H1 (cell line): ENCODE measurements at regions not wholly inside any gene's neighbourhood (a gene's known extent, or its start where the extent isn't known, plus 50 kb on each side); places are given as distances from the start of the nearest gene placed in this dataset.

ENCODE experiments used
- CTCF ChIA-PET: fragments of 300-600 bp; sonication (Branson Sonifier 250); formaldehyde crosslinking; loops from one replicate; lab custom pipeline; 2021; ENCODE audit not compliant: partially characterized antibody; lab: Charles Lee
- POLR2A ChIA-PET: fragments of 300-600 bp; sonication (Branson Sonifier 250); formaldehyde crosslinking; loops from one replicate; lab custom pipeline; 2021; ENCODE audit warnings: inconsistent platforms; ENCODE audit not compliant: partially characterized antibody; lab: Charles Lee
- DNase-seq, 2 experiments: peaks; one replicate each; pipeline versions ENCODE4 v3.0.0 to v3.0.0-alpha.2; 2010 to 2022; ENCODE audit warnings: low spot score in 2 of 2, low read depth in 1 of 2, mixed read lengths in 1 of 2
- FAIRE-seq: peaks from 2 replicates; lab custom pipeline; 2011; peaks lifted over from hg19 to GRCh38; lab: Jason Lieb, UNC
- H2AFZ ChIP-seq: 2 replicates; pipeline ENCODE4 v1.8.1; 2012; ENCODE audit warnings: low read length, inconsistent platforms
- H2AK5ac ChIP-seq: 2 replicates; pipeline ENCODE4 v1.6.1; 2013; ENCODE audit warnings: low read depth, low read length
- H2BK120ac ChIP-seq: replicated peaks from 2 replicates; pipeline ENCODE3; 2013; ENCODE audit warnings: low read depth, low read length, inconsistent platforms
- H2BK12ac ChIP-seq: 2 replicates; pipeline ENCODE4 v1.6.1; 2013; ENCODE audit warnings: low read depth, low read length
- H2BK15ac ChIP-seq: 2 replicates; pipeline ENCODE4 v1.6.1; 2013; ENCODE audit warnings: low read length
- H2BK20ac ChIP-seq: 2 replicates; pipeline ENCODE4 v1.6.1; 2013; ENCODE audit warnings: low read length
- H2BK5ac ChIP-seq: 2 replicates; pipeline ENCODE4 v1.6.1; 2013; ENCODE audit warnings: low read depth, low read length
- H3K14ac ChIP-seq: 2 replicates; pipeline ENCODE4 v1.6.1; 2013; ENCODE audit warnings: inconsistent platforms; ENCODE audit not compliant: insufficient read length
- H3K18ac ChIP-seq: 2 replicates; pipeline ENCODE4 v1.6.1; 2013; ENCODE audit warnings: low read length; ENCODE audit errors: extremely low read depth
- H3K23ac ChIP-seq: 2 replicates; pipeline ENCODE4 v1.6.1; 2013; ENCODE audit warnings: inconsistent platforms; ENCODE audit not compliant: insufficient read length
- H3K23me2 ChIP-seq: 2 replicates; pipeline ENCODE4 v1.6.1; 2013; ENCODE audit warnings: low read depth, low read length
- H3K27ac ChIP-seq: 2 replicates; pipeline ENCODE4 v1.6.1; 2011; ENCODE audit warnings: low read depth, low read length, inconsistent platforms
- H3K27me3 ChIP-seq, 4 experiments: replicated peaks in 1 of 4; 1 replicate in 1 of 4; 2 replicates in 3 of 4; pipeline versions ENCODE4 v1.6.1 to v1.8.1; 2011 to 2013; ENCODE audit warnings: low read length in 3 of 4, mild to moderate bottlenecking in 3 of 4, inconsistent platforms in 2 of 4, mixed read lengths in 2 of 4, moderate library complexity in 1 of 4; ENCODE audit not compliant: control insufficient read depth in 3 of 4, insufficient read depth in 3 of 4; ENCODE audit errors: extremely low read depth in 1 of 4
- H3K36me3 ChIP-seq, 4 experiments: 2 replicates each; pipeline versions ENCODE4 v1.6.1 to v1.8.1; 2011 to 2013; ENCODE audit warnings: mild to moderate bottlenecking in 4 of 4, low read length in 3 of 4, moderate library complexity in 2 of 4, control low read depth in 1 of 4, inconsistent platforms in 1 of 4; ENCODE audit not compliant: insufficient read depth in 4 of 4, control insufficient read depth in 2 of 4
- H3K4ac ChIP-seq: replicated peaks from 2 replicates; pipeline ENCODE3; 2013; ENCODE audit warnings: low read length, low read depth, mixed read lengths, inconsistent platforms; ENCODE audit not compliant: insufficient read length
- H3K4me1 ChIP-seq, 4 experiments: replicated peaks in 1 of 4; 1 replicate in 1 of 4; 2 replicates in 3 of 4; pipeline versions ENCODE4 v1.6.1 to v1.8.1; 2011 to 2013; ENCODE audit warnings: low read length in 3 of 4, inconsistent platforms in 2 of 4, mixed read lengths in 1 of 4; ENCODE audit not compliant: insufficient read depth in 4 of 4, control insufficient read depth in 3 of 4
- H3K4me2 ChIP-seq, 2 experiments: 2 replicates each; pipeline versions ENCODE4 v1.6.1 to v1.8.1; 2011 to 2013; ENCODE audit warnings: low read depth in 2 of 2, low read length in 2 of 2, control low read depth in 1 of 2, inconsistent platforms in 1 of 2, mild to moderate bottlenecking in 1 of 2; ENCODE audit not compliant: insufficient read depth in 1 of 2
- H3K4me3 ChIP-seq, 4 experiments: fragments of 200-600, 300-600 bp in 1 of 4; sonication (generic), shearing (Covaris generic), sonication (Bioruptor Twin) in 1 of 4; 2 replicates each; pipeline versions ENCODE4 v1.5.1 to v1.8.1; 2011 to 2016; ENCODE audit warnings: low read length in 4 of 4, low read depth in 3 of 4, control low read depth in 2 of 4, inconsistent platforms in 2 of 4, mild to moderate bottlenecking in 2 of 4, mixed read lengths in 1 of 4, moderate library complexity in 1 of 4; ENCODE audit not compliant: insufficient read depth in 2 of 4; ENCODE audit errors: extremely low read depth in 1 of 4
- H3K56ac ChIP-seq: replicated peaks from 2 replicates; pipeline ENCODE3; 2013; ENCODE audit warnings: low read depth, mild to moderate bottlenecking, mixed read lengths, low read length, inconsistent platforms; ENCODE audit not compliant: insufficient read length
- H3K79me1 ChIP-seq: 2 replicates; pipeline ENCODE4 v1.6.1; 2013; ENCODE audit warnings: low read depth, low read length, control low read depth
- H3K79me2 ChIP-seq, 2 experiments: 2 replicates each; pipeline versions ENCODE4 v1.6.1 to v1.8.1; 2012 to 2013; ENCODE audit warnings: low read length in 2 of 2, mild to moderate bottlenecking in 2 of 2, inconsistent platforms in 1 of 2; ENCODE audit not compliant: insufficient read depth in 2 of 2, control insufficient read depth in 1 of 2
- H3K9ac ChIP-seq, 4 experiments: replicated peaks in 1 of 4; 1 replicate in 1 of 4; 2 replicates in 3 of 4; pipeline versions ENCODE4 v1.6.1 to v1.8.1; 2011 to 2013; ENCODE audit warnings: low read depth in 3 of 4, low read length in 3 of 4, control low read depth in 2 of 4, mild to moderate bottlenecking in 2 of 4, moderate library complexity in 2 of 4, inconsistent platforms in 1 of 4; ENCODE audit errors: extremely low read depth in 1 of 4
- H3K9me3 ChIP-seq, 2 experiments: 2 replicates each; pipeline versions ENCODE4 v1.6.1 to v1.8.1; 2012 to 2013; ENCODE audit warnings: mild to moderate bottlenecking in 2 of 2, moderate library complexity in 2 of 2, control low read depth in 1 of 2, inconsistent platforms in 1 of 2, low read depth in 1 of 2, low read length in 1 of 2, mixed read lengths in 1 of 2; ENCODE audit not compliant: insufficient read depth in 2 of 2
- H4K20me1 ChIP-seq, 2 experiments: replicated peaks in 1 of 2; 2 replicates each; pipeline versions ENCODE3 to v1.8.1; 2011 to 2013; ENCODE audit warnings: inconsistent platforms in 2 of 2, low read length in 2 of 2, mild to moderate bottlenecking in 1 of 2; ENCODE audit not compliant: insufficient read depth in 2 of 2, control insufficient read depth in 1 of 2
- H4K5ac ChIP-seq: 2 replicates; pipeline ENCODE4 v1.6.1; 2013; ENCODE audit warnings: low read length, low read depth, mixed read lengths, inconsistent platforms; ENCODE audit not compliant: insufficient read length
- H4K8ac ChIP-seq: 2 replicates; pipeline ENCODE4 v1.8.0; 2013; ENCODE audit warnings: mild to moderate bottlenecking, moderate library complexity, low read length, inconsistent platforms; ENCODE audit not compliant: insufficient read depth; ENCODE audit errors: extremely low read depth
- H4K91ac ChIP-seq: replicated peaks from 2 replicates; pipeline ENCODE3; 2013; ENCODE audit warnings: low read length, mixed read lengths, inconsistent platforms; ENCODE audit not compliant: insufficient read length
- CREB1 ChIP-seq: IDR thresholded peaks from 2 replicates; pipeline ENCODE4 v1.6.1; 2012; ENCODE audit warnings: inconsistent platforms
- CTBP2 ChIP-seq: IDR thresholded peaks from 2 replicates; pipeline ENCODE4 v1.7.0; 2011; ENCODE audit warnings: borderline replicate concordance, mild to moderate bottlenecking, moderate library complexity, mixed read lengths, low read length; ENCODE audit not compliant: insufficient read depth, insufficient read length
- KDM4A ChIP-seq: IDR thresholded peaks from one replicate; pipeline ENCODE4 v1.7.1; 2012; ENCODE audit warnings: low read depth, mild to moderate bottlenecking, moderate library complexity, low read length, inconsistent platforms; ENCODE audit not compliant: severe bottlenecking
- MAFK ChIP-seq: IDR thresholded peaks from 2 replicates; pipeline ENCODE4 v1.6.1; 2012; ENCODE audit warnings: low read depth, mild to moderate bottlenecking, improper control_type of control experiment, low read length
- NANOG ChIP-seq: IDR thresholded peaks from 2 replicates; pipeline ENCODE4 v1.6.1; 2011; ENCODE audit warnings: low read length, low read depth, mild to moderate bottlenecking, inconsistent platforms; ENCODE audit not compliant: insufficient read depth, poor library complexity, severe bottlenecking
- NRF1 ChIP-seq: IDR thresholded peaks from 2 replicates; pipeline ENCODE4 v1.6.1; 2011; ENCODE audit warnings: mild to moderate bottlenecking, low read depth, low read length, improper control_type of control experiment
- POU5F1 ChIP-seq: IDR thresholded peaks from 2 replicates; pipeline ENCODE4 v1.6.1; 2011; ENCODE audit warnings: low read depth, mild to moderate bottlenecking, low read length, moderate library complexity
- RBBP5 ChIP-seq: IDR thresholded peaks from 2 replicates; pipeline ENCODE4 v1.7.1; 2012; ENCODE audit warnings: low read depth, mild to moderate bottlenecking, inconsistent platforms, low read length, moderate library complexity, borderline replicate concordance
- RNF2 ChIP-seq: fragments of 200-900, 300-1000 bp; sonication (generic); IDR thresholded peaks from 2 replicates; pipeline ENCODE4 v1.7.1; 2016; ENCODE audit warnings: borderline replicate concordance, low read depth, mild to moderate bottlenecking, antibody characterized with exemption, low read length; ENCODE audit not compliant: poor library complexity, severe bottlenecking; ENCODE audit errors: missing control alignments
- SIRT6 ChIP-seq: IDR thresholded peaks from one replicate; pipeline ENCODE4 v1.7.1; 2012; ENCODE audit warnings: low read length, inconsistent platforms
- YY1 ChIP-seq: IDR thresholded peaks from 2 replicates; pipeline ENCODE4 v1.6.1; 2011; ENCODE audit warnings: low read depth, mild to moderate bottlenecking, low read length
- WGBS, 2 experiments: shearing (Covaris generic) in 1 of 2; methylation state at CpG; one replicate each; pipeline versions ENCODE4 v1.1.6 to v1.1.7; 2013 to 2015; ENCODE audit warnings: low lambda C conversion rate in 2 of 2, mixed read lengths in 2 of 2, inconsistent platforms in 1 of 2, low coverage in 1 of 2, missing lambda C conversion rate in 1 of 2; ENCODE audit not compliant: insufficient replicate concordance in 2 of 2, insufficient coverage in 1 of 2, insufficient read length in 1 of 2; ENCODE audit errors: extremely low coverage in 1 of 2, missing lambda C conversion rate in 1 of 2; 5-methylcytosine and 5-hydroxymethylcytosine counted together
- TF ChIP-seq, protein P1 (sequence below): IDR thresholded peaks from 2 replicates; pipeline ENCODE4 v1.6.1; 2011; ENCODE audit warnings: low read length, improper control_type of control experiment
- TF ChIP-seq, protein P2 (sequence below): IDR thresholded peaks from 2 replicates; pipeline ENCODE4 v1.6.1; 2012; ENCODE audit warnings: inconsistent platforms

DNA sequence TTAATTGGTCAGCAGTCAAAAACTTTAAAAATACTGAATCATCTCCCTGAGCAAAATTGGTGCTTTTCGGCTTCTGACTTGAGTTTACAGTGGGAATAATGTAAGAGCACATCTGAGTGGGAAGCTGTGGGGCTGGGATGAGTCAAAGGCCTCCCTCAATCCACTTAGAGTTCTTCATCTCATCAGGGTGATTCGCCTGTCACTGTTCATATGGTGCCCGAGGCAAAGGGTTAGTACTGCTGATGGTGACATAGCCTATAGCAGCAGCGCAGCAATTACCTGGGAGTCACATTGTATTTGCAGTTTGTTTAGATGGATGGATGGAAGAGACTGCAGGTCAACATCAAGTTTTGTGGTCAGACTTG, 113.8 kb upstream of the ZNF608 start:
- Histone ChIP-seq H2BK12ac (no peak overlapping the region), H3K4me3 (no peak overlapping the region), H3K4ac (no peak overlapping the region), H3K4me2 (no peak overlapping the region), H3K18ac (no peak overlapping the region), H3K14ac (no peak overlapping the region), H3K9me3 (no peaks in the 10 kb centered on the region; a peak in 1 of 4 replicates), H2AFZ (no peak overlapping the region), H4K91ac (no peak overlapping the region), H4K8ac (no peak overlapping the region), H3K23ac (no peak overlapping the region), H2BK15ac (no peak overlapping the region), H3K9ac (no peak overlapping the region), H2BK20ac (no peak overlapping the region), H3K27ac (no peak overlapping the region), H4K5ac (no peak overlapping the region), H3K79me2 (no peaks in the 10 kb centered on the region), H2BK5ac (no peak overlapping the region), H3K36me3 (no peaks in the 10 kb centered on the region), H2AK5ac (no peak overlapping the region), H4K20me1 (no peaks in the 10 kb centered on the region), H3K27me3 (no peaks in the 10 kb centered on the region), H3K56ac (no peak overlapping the region), H3K79me1 (no peaks in the 10 kb centered on the region), H3K4me1 (no peaks in the 10 kb centered on the region), H3K23me2 (no peaks in the 10 kb centered on the region), H2BK120ac (no peak overlapping the region)
- ChIA-PET CTCF (interaction anchor here (0.7 kb wide), 1 partner anchor 10 kb away, joined by 3 read pairs; no protein-coding TSS in a partner anchor), POLR2A (no interaction called here)
- 93% methylated on average over 4 of the region's 4 CpGs; no CpG with 5 or more reads in 1 of the 2 experiments for WGBS, 2 experiments
- DNase-seq = no peak
- FAIRE-seq = no peak
- TF ChIP-seq SIRT6 = no peak
- no peak for TF ChIP-seq RNF2
- no peak for TF ChIP-seq CTBP2
- TF ChIP-seq YY1 = no peak
- TF ChIP-seq POU5F1 = no peak
- TF ChIP-seq, protein P1, sequence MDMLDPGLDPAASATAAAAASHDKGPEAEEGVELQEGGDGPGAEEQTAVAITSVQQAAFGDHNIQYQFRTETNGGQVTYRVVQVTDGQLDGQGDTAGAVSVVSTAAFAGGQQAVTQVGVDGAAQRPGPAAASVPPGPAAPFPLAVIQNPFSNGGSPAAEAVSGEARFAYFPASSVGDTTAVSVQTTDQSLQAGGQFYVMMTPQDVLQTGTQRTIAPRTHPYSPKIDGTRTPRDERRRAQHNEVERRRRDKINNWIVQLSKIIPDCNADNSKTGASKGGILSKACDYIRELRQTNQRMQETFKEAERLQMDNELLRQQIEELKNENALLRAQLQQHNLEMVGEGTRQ = no peak
- no peak for TF ChIP-seq NRF1
- no peak for TF ChIP-seq KDM4A
- no peak for TF ChIP-seq MAFK
- no peak for TF ChIP-seq RBBP5
- no peak for TF ChIP-seq NANOG
- TF ChIP-seq, protein P2, sequence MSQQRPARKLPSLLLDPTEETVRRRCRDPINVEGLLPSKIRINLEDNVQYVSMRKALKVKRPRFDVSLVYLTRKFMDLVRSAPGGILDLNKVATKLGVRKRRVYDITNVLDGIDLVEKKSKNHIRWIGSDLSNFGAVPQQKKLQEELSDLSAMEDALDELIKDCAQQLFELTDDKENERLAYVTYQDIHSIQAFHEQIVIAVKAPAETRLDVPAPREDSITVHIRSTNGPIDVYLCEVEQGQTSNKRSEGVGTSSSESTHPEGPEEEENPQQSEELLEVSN = no peak
- no peak for TF ChIP-seq CREB1
